IMR-90 (cell line): ENCODE measurements at regions not wholly inside any gene's neighbourhood (a gene's known extent, or its start where the extent isn't known, plus 50 kb on each side); places are given as distances from the start of the nearest gene placed in this dataset.

ENCODE experiments used
- ATAC-seq: fragments of 200-7000 bp; cut with Tn5 transposase; 2 replicates; pipeline ENCODE4 v1.9.1; 2020; ENCODE audit warnings: low read depth, mild to moderate bottlenecking, moderate library complexity
- BruUV-seq: library from RNA; stranded (reverse); fragments of 400-500 nt; replicated peaks from 2 replicates; lab custom pipeline; 2021; lab: Mats Ljungman, UMichigan
- CTCF ChIA-PET: fragments of 300-600 bp; formaldehyde crosslinking; extraction: SDS; loops from one replicate; lab custom pipeline; 2021; ENCODE audit warnings: antibody characterized with exemption; lab: Yijun Ruan, JAX
- POLR2A ChIA-PET: fragments of 300-600 bp; sonication (Branson Sonifier 250); formaldehyde crosslinking; loops from one replicate; lab custom pipeline; 2022; ENCODE audit warnings: antibody characterized with exemption; ENCODE audit not compliant: unreplicated experiment; lab: Charles Lee
- DNase-seq: peaks from one replicate; pipeline ENCODE4 v3.0.0; 2013
- H2AFZ ChIP-seq: replicated peaks from 2 replicates; pipeline ENCODE3; 2013; ENCODE audit warnings: low read length, mild to moderate bottlenecking; ENCODE audit not compliant: poor library complexity
- H2AK5ac ChIP-seq: 2 replicates; pipeline ENCODE4 v1.6.1; 2013; ENCODE audit warnings: low read depth, low read length, inconsistent platforms
- H2AK9ac ChIP-seq: replicated peaks from 2 replicates; pipeline ENCODE3; 2013; ENCODE audit warnings: mild to moderate bottlenecking, low read depth, low read length, moderate library complexity; ENCODE audit not compliant: poor library complexity
- H2BK120ac ChIP-seq: 2 replicates; pipeline ENCODE4 v1.6.1; 2013; ENCODE audit warnings: low read depth, low read length, inconsistent platforms
- H2BK15ac ChIP-seq: 3 replicates; pipeline ENCODE4 v1.6.1; 2013; ENCODE audit warnings: low read depth, low read length, inconsistent platforms
- H2BK20ac ChIP-seq: 2 replicates; pipeline ENCODE4 v1.6.1; 2013; ENCODE audit warnings: low read depth, mild to moderate bottlenecking, inconsistent platforms, low read length, moderate library complexity
- H2BK5ac ChIP-seq: 2 replicates; pipeline ENCODE4 v1.6.1; 2013; ENCODE audit warnings: mild to moderate bottlenecking, low read depth, low read length, inconsistent platforms; ENCODE audit not compliant: poor library complexity, severe bottlenecking
- H3K14ac ChIP-seq: replicated peaks from 2 replicates; pipeline ENCODE4 v1.6.1; 2013; ENCODE audit warnings: low read depth, low read length, inconsistent platforms
- H3K18ac ChIP-seq: 2 replicates; pipeline ENCODE4 v1.6.1; 2013; ENCODE audit warnings: low read depth, low read length, control low read depth
- H3K23ac ChIP-seq: 2 replicates; pipeline ENCODE4 v1.6.1; 2013; ENCODE audit warnings: low read depth, low read length, inconsistent platforms
- H3K27ac ChIP-seq: 2 replicates; pipeline ENCODE4 v1.5.1; 2013; ENCODE audit warnings: mild to moderate bottlenecking, control low read depth, low read length; ENCODE audit not compliant: insufficient read depth
- H3K27me3 ChIP-seq: 2 replicates; pipeline ENCODE4 v1.6.1; 2013; ENCODE audit warnings: low read length; ENCODE audit not compliant: control insufficient read depth, insufficient read depth
- H3K36me3 ChIP-seq: 2 replicates; pipeline ENCODE4 v1.6.1; 2013; ENCODE audit warnings: low read length, mixed read lengths; ENCODE audit not compliant: control insufficient read depth, insufficient read depth
- H3K4ac ChIP-seq: 2 replicates; pipeline ENCODE4 v1.6.1; 2013; ENCODE audit warnings: low read depth, low read length, inconsistent platforms
- H3K4me1 ChIP-seq: 2 replicates; pipeline ENCODE4 v1.6.1; 2013; ENCODE audit warnings: low read length, mixed read lengths; ENCODE audit not compliant: control insufficient read depth, insufficient read depth
- H3K4me2 ChIP-seq: 2 replicates; pipeline ENCODE4 v1.6.1; 2013; ENCODE audit warnings: low read depth, mild to moderate bottlenecking, control low read depth, low read length, moderate library complexity
- H3K4me3 ChIP-seq: 2 replicates; pipeline ENCODE4 v1.5.1; 2013; ENCODE audit warnings: low read depth, mild to moderate bottlenecking, control low read depth, low read length, moderate library complexity; ENCODE audit not compliant: insufficient read depth
- H3K56ac ChIP-seq: 2 replicates; pipeline ENCODE4 v1.6.1; 2013; ENCODE audit warnings: low read length, inconsistent platforms; ENCODE audit not compliant: insufficient read depth; ENCODE audit errors: extremely low read depth
- H3K79me1 ChIP-seq, 2 experiments: 2 replicates each; pipeline ENCODE4 v1.6.1; 2013; ENCODE audit warnings: low read length in 2 of 2, inconsistent platforms in 1 of 2, low read depth in 1 of 2
- H3K9ac ChIP-seq: 2 replicates; pipeline ENCODE4 v1.6.1; 2013; ENCODE audit warnings: low read depth, low read length, control low read depth
- H3K9me1 ChIP-seq: 2 replicates; pipeline ENCODE4 v1.6.1; 2013; ENCODE audit warnings: low read length, inconsistent platforms; ENCODE audit not compliant: insufficient read depth
- H3K9me3 ChIP-seq: 2 replicates; pipeline ENCODE4 v1.6.1; 2013; ENCODE audit warnings: low read length; ENCODE audit not compliant: control insufficient read depth, insufficient read depth
- H4K20me1 ChIP-seq: 2 replicates; pipeline ENCODE4 v1.6.1; 2013; ENCODE audit warnings: low read length, inconsistent platforms; ENCODE audit not compliant: insufficient read depth
- H4K5ac ChIP-seq: 2 replicates; pipeline ENCODE4 v1.6.1; 2013; ENCODE audit warnings: mild to moderate bottlenecking, low read depth, low read length, control low read depth
- H4K8ac ChIP-seq, 2 experiments: 2 replicates each; pipeline ENCODE4 v1.6.1; 2013; ENCODE audit warnings: low read depth in 2 of 2, low read length in 2 of 2, control low read depth in 1 of 2, inconsistent platforms in 1 of 2
- H4K91ac ChIP-seq: 2 replicates; pipeline ENCODE4 v1.6.1; 2013; ENCODE audit warnings: low read depth, low read length, inconsistent platforms; ENCODE audit not compliant: insufficient read depth
- BHLHE40 ChIP-seq: fragments of 150-350 bp; IDR thresholded peaks from 2 replicates; pipeline ENCODE4 v1.6.1; 2016; ENCODE audit warnings: mild to moderate bottlenecking, low read depth, low read length
- CEBPB ChIP-seq: IDR thresholded peaks from 2 replicates; pipeline ENCODE4 v1.6.1; 2012; ENCODE audit warnings: low read depth, low read length, improper control_type of control experiment
- FOS ChIP-seq: fragments of 150-350 bp; IDR thresholded peaks from 2 replicates; pipeline ENCODE4 v1.6.1; 2016; ENCODE audit warnings: low read depth, low read length
- MAFK ChIP-seq: IDR thresholded peaks from 2 replicates; pipeline ENCODE4 v1.6.1; 2012; ENCODE audit warnings: low read depth, low read length, improper control_type of control experiment
- RAD21 ChIP-seq: IDR thresholded peaks from 2 replicates; pipeline ENCODE4 v1.6.1; 2012; ENCODE audit warnings: low read length, improper control_type of control experiment
- RCOR1 ChIP-seq: IDR thresholded peaks from 2 replicates; pipeline ENCODE4 v1.6.1; 2012; ENCODE audit warnings: mild to moderate bottlenecking, low read length, improper control_type of control experiment; ENCODE audit not compliant: insufficient replicate concordance
- dilution Hi-C: fragments of 300-500 bp; cut with HindIII; formaldehyde crosslinking; loops from one replicate; pipeline ENCODE4 v1.14.3; 2018; ENCODE audit warnings: low sequenced_read_pairs; ENCODE audit not compliant: unreplicated experiment
- in situ Hi-C: fragments of 300-500 bp; cut with MboI; formaldehyde crosslinking; loops from 3 replicates; pipeline ENCODE4 v1.14.3; 2019; ENCODE audit warnings: low sequenced_read_pairs, inconsistent platforms, mixed read lengths
- intact Hi-C: fragments of 100-400 bp; cut with micrococcal nuclease; formaldehyde crosslinking; loops from 2 replicates; pipeline ENCODE4 v1.10.0; 2022
- TF ChIP-seq, protein P1 (sequence below): fragments of 150-350 bp; IDR thresholded peaks from 2 replicates; pipeline ENCODE4 v1.6.1; 2016; ENCODE audit warnings: low read depth, mild to moderate bottlenecking, low read length, moderate library complexity, borderline replicate concordance

GRCh38 chr7:116342125-116342524, 131.8 kb downstream of the TES start:
- intact Hi-C loops = no loop called here
- ATAC-seq = peak; percentile 74

More at GRCh38 chr7:116342125-116342524, 131.8 kb downstream of the TES start:
- DNase-seq = peak; percentile 70
- no TSS peak for BruUV-seq
- Histone ChIP-seq H2BK20ac (no peak overlapping the region), H2AK9ac (no peak overlapping the region), H3K4me3 (no peak overlapping the region), H3K9me1 (0 out of 2 replicates have a peak, but pooled peaks cover 4% of the 10 kb centered on the region), H4K8ac (no peak overlapping the region), H3K18ac (peak overlapping the region; percentile 83), H3K9me3 (no peaks in the 10 kb centered on the region), H2AFZ (no peak overlapping the region), H4K20me1 (no peaks in the 10 kb centered on the region), H2AK5ac (no peak overlapping the region), H3K56ac (no peak overlapping the region), H3K36me3 (no peaks in the 10 kb centered on the region), H3K79me1 (no peaks in the 10 kb centered on the region; a peak in 1 of 4 replicates), H3K23ac (no peak overlapping the region), H3K4me2 (peak overlapping the region; percentile 13; the same call in 1 of the 2 replicates), H2BK120ac (peak overlapping the region; percentile 26; the same call in 1 of the 2 replicates), H3K4ac (no peak overlapping the region; the same call in 1 of the 2 replicates), H4K91ac (no peak overlapping the region), H2BK5ac (peak overlapping the region; percentile 78), H3K27ac (peak overlapping the region; percentile 35; the same call in 1 of the 2 replicates), H4K5ac (peak overlapping the region; percentile 25; the same call in 1 of the 2 replicates), H3K14ac (no peak overlapping the region), H3K4me1 (peaks cover 8% of the 10 kb centered on the region), H3K27me3 (no peaks in the 10 kb centered on the region), H3K9ac (no peak overlapping the region), H2BK15ac (no peak overlapping the region)
- POLR2A ChIA-PET = no interaction called here
- CTCF ChIA-PET = no interaction called here
- in situ Hi-C loops = no loop called here
- dilution Hi-C loops = no loop called here
- TF ChIP-seq BHLHE40 (no peak), RCOR1 (no peak), FOS (no peak), MAFK (no peak), CEBPB (peak; percentile 79), RAD21 (no peak)
- TF ChIP-seq, protein P1, sequence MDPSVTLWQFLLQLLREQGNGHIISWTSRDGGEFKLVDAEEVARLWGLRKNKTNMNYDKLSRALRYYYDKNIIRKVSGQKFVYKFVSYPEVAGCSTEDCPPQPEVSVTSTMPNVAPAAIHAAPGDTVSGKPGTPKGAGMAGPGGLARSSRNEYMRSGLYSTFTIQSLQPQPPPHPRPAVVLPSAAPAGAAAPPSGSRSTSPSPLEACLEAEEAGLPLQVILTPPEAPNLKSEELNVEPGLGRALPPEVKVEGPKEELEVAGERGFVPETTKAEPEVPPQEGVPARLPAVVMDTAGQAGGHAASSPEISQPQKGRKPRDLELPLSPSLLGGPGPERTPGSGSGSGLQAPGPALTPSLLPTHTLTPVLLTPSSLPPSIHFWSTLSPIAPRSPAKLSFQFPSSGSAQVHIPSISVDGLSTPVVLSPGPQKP = no peak
